Chondrocyte (in vitro differentiated cells): ENCODE measurements at regions not wholly inside any gene's neighbourhood (a gene's known extent, or its start where the extent isn't known, plus 50 kb on each side); places are given as distances from the start of the nearest gene placed in this dataset.

Experiments
- DNase-seq: peaks from one replicate; pipeline ENCODE4 v3.0.0; 2021; ENCODE audit warnings: mixed read lengths, low spot score
- H3K27ac Mint-ChIP-seq: one replicate; pipeline ENCODE4 v1.8.0; 2021; ENCODE audit warnings: mild to moderate bottlenecking, moderate library complexity, mixed read lengths; ENCODE audit not compliant: unreplicated experiment
- H3K27me3 Mint-ChIP-seq: 2 replicates; pipeline ENCODE4 v1.8.0; 2021; ENCODE audit warnings: low read depth, mixed read lengths
- H3K36me3 Mint-ChIP-seq: 2 replicates; pipeline ENCODE4 v1.8.0; 2021; ENCODE audit warnings: low read depth, mixed read lengths
- H3K4me1 Mint-ChIP-seq: 2 replicates; pipeline ENCODE4 v1.8.0; 2021; ENCODE audit warnings: low read depth, mild to moderate bottlenecking, mixed read lengths
- H3K4me3 Mint-ChIP-seq: one replicate; pipeline ENCODE4 v1.8.0; 2021; ENCODE audit warnings: mild to moderate bottlenecking, moderate library complexity, mixed read lengths; ENCODE audit not compliant: unreplicated experiment
- H3K9me3 Mint-ChIP-seq: 2 replicates; pipeline ENCODE4 v1.8.0; 2021; ENCODE audit warnings: low read depth, mixed read lengths
- CTCF ChIP-seq: fragments of 200-600 bp; sonication (generic); IDR thresholded peaks from 2 replicates; pipeline ENCODE4 v1.5.0; 2021; ENCODE audit warnings: antibody characterized with exemption, mild to moderate bottlenecking, moderate library complexity

GRCh38 chr6:25070547-25071366 is 135.0 kb upstream of the RIPOR2 start:
- peak overlapping the region; percentile 22 for H3K4me3 Mint-ChIP-seq
- H3K27me3 Mint-ChIP-seq, result no peaks in the 10 kb centered on the region
- no peaks in the 10 kb centered on the region for H3K36me3 Mint-ChIP-seq
- peak; percentile 98 for TF ChIP-seq CTCF
- H3K9me3 Mint-ChIP-seq, result peaks cover 2% of the 10 kb centered on the region
- H3K4me1 Mint-ChIP-seq, result peaks cover 16% of the 10 kb centered on the region
- DNase-seq, result no peak
- H3K27ac Mint-ChIP-seq, result no peak overlapping the region

GRCh38 chr6:25078141-25078540 is 142.4 kb upstream of the RIPOR2 start:
- Mint-ChIP-seq H3K9me3 (peaks cover 2% of the 10 kb centered on the region), H3K4me1 (no peaks in the 10 kb centered on the region), H3K4me3 (no peak overlapping the region), H3K27me3 (no peaks in the 10 kb centered on the region), H3K27ac (no peak overlapping the region), H3K36me3 (peaks cover 7% of the 10 kb centered on the region)
- no peak for TF ChIP-seq CTCF
- DNase-seq, result no peak

GRCh38 chr6:25083784-25084507 is 148.2 kb upstream of the RIPOR2 start:
- no peaks in the 10 kb centered on the region for H3K9me3 Mint-ChIP-seq
- DNase-seq, result no peak
- H3K27ac Mint-ChIP-seq, result no peak overlapping the region
- no peak for TF ChIP-seq CTCF
- peaks cover 11% of the 10 kb centered on the region for H3K36me3 Mint-ChIP-seq
- peaks cover 6% of the 10 kb centered on the region for H3K4me1 Mint-ChIP-seq
- no peak overlapping the region for H3K4me3 Mint-ChIP-seq
- H3K27me3 Mint-ChIP-seq, result no peaks in the 10 kb centered on the region

GRCh38 chr6:25084508-25084833 is 148.7 kb upstream of the RIPOR2 start:
- no peaks in the 10 kb centered on the region for H3K9me3 Mint-ChIP-seq
- no peak for DNase-seq
- peaks cover 11% of the 10 kb centered on the region for H3K36me3 Mint-ChIP-seq
- no peak overlapping the region for H3K4me3 Mint-ChIP-seq
- peaks cover 6% of the 10 kb centered on the region for H3K4me1 Mint-ChIP-seq
- no peak overlapping the region for H3K27ac Mint-ChIP-seq
- H3K27me3 Mint-ChIP-seq, result no peaks in the 10 kb centered on the region
- TF ChIP-seq CTCF, result no peak

- peaks cover 7% of the 10 kb centered on the region for H3K36me3 Mint-ChIP-seq
- H3K9me3 Mint-ChIP-seq, result no peaks in the 10 kb centered on the region
- no peak overlapping the region for H3K27ac Mint-ChIP-seq
- no peak overlapping the region for H3K4me3 Mint-ChIP-seq
- H3K4me1 Mint-ChIP-seq, result peaks cover 6% of the 10 kb centered on the region
- no peaks in the 10 kb centered on the region for H3K27me3 Mint-ChIP-seq
- DNase-seq, result no peak
- TF ChIP-seq CTCF, result no peak
Measured at GRCh38 chr6:25085756-25086155, 150.0 kb upstream of the RIPOR2 start.
